ENCODE measurements at regions not wholly inside any gene's neighbourhood (a gene's known extent, or its start where the extent isn't known, plus 50 kb on each side); places are given as distances from the start of the nearest gene placed in this dataset.
A peak's percentile ranks its signal among the peaks of the same experiment; 100 is the strongest.

DNA sequence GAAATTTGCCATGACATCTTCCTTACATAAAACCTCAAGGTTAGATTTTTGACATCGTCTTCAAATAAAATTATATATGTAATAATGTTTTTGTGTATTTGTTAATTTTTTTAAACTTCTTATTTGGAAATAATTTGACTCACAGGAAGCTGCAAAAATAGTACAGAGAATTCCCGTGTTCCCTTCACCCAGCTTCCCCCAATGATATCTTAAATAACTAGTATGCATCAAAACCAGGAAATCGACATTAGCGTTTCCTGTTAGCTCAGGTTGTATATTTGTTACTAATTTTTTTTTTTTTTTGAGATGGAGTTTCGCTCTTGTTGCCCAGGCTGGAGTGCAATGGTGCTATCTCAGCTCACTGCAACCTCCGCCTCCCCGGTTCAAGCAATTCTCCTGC lies 86.3 kb upstream of the SPRY4 start:
- TF ChIP-seq CTCF (conservative IDR thresholded peaks at IDR 0.05; ENCODE audit: low read depth, low read length): no peak
- no peak overlapping the region for H3K4me3 ChIP-seq (ENCODE audit: low read depth, low read length)
- DNase-seq (ENCODE audit: low read depth): no peak

GRCh38 chr5:142408981-142409481 lies 84.2 kb upstream of the SPRY4 start:
- no peak overlapping the region for H3K4me3 ChIP-seq (ENCODE audit: low read depth, low read length)
- DNase-seq (ENCODE audit: low read depth): no peak
- TF ChIP-seq CTCF (conservative IDR thresholded peaks at IDR 0.05; ENCODE audit: low read depth, low read length): no peak

DNA sequence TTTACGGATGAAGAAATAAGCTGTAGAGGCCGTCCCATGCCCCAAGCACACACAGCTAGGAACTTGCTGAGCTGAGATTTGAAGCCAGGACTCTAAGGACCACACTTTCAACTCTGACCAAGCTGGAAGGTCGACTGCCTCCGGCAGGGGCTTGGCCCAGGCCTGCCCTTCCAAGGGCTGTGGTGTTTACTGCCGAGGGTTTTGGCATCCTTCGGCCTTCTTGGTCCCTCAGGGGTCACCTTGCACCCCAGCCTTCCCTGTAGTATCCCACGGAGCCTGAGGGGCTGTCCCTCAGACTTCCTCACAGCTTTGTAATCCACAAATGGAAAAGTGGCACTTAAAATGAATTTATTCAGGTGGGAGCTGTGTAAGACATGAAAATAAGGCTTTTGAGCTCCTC lies 83.7 kb upstream of the SPRY4 start:
- DNase-seq (ENCODE audit: low read depth): no peak
- H3K4me3 ChIP-seq (ENCODE audit: low read depth, low read length): no peak overlapping the region
- no peak for TF ChIP-seq CTCF (conservative IDR thresholded peaks at IDR 0.05; ENCODE audit: low read depth, low read length)

GRCh38 chr5:142405814-142406395 lies 81.1 kb upstream of the SPRY4 start:
- DNase-seq (ENCODE audit: low read depth): no peak
- no peak overlapping the region for H3K4me3 ChIP-seq (ENCODE audit: low read depth, low read length)
- no peak for TF ChIP-seq CTCF (conservative IDR thresholded peaks at IDR 0.05; ENCODE audit: low read depth, low read length)

GRCh38 chr5:142405023-142405422 lies 80.2 kb upstream of the SPRY4 start:
- TF ChIP-seq CTCF (conservative IDR thresholded peaks at IDR 0.05; ENCODE audit: low read depth, low read length): no peak
- no peak overlapping the region for H3K4me3 ChIP-seq (ENCODE audit: low read depth, low read length)
- DNase-seq (ENCODE audit: low read depth): no peak

DNA sequence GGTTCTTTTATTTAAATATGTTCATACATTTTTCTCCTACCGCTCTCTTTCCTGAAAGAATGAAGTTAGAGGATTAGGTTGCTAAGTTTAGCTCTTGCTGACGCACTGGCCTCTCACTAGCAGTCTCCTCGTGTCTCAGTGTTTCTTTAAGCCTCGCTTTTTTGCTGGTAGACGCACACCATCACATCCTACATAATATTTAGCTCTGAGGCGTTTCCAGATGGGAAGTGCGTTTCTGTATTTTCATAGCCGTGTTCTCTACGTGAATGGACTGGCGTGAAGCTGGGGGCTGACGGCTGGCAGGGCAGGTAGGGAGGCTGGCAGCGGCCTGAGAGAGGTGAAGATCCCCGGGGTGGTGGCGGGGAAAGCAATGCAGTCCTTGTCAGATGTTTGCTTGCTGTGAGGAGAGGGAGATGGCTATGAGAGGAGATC lies 79.2 kb upstream of the SPRY4 start:
- DNase-seq (ENCODE audit: low read depth): peak; percentile 74
- no peak overlapping the region for H3K4me3 ChIP-seq (ENCODE audit: low read depth, low read length)
- no peak for TF ChIP-seq CTCF (conservative IDR thresholded peaks at IDR 0.05; ENCODE audit: low read depth, low read length)

GRCh38 chr5:142403583-142403982 lies 78.8 kb upstream of the SPRY4 start:
- no peak for DNase-seq (ENCODE audit: low read depth)
- TF ChIP-seq CTCF (conservative IDR thresholded peaks at IDR 0.05; ENCODE audit: low read depth, low read length): no peak
- no peak overlapping the region for H3K4me3 ChIP-seq (ENCODE audit: low read depth, low read length)
